ENCODE measurements at regions not wholly inside any gene's neighbourhood (a gene's known extent, or its start where the extent isn't known, plus 50 kb on each side); places are given as distances from the start of the nearest gene placed in this dataset.

DNA sequence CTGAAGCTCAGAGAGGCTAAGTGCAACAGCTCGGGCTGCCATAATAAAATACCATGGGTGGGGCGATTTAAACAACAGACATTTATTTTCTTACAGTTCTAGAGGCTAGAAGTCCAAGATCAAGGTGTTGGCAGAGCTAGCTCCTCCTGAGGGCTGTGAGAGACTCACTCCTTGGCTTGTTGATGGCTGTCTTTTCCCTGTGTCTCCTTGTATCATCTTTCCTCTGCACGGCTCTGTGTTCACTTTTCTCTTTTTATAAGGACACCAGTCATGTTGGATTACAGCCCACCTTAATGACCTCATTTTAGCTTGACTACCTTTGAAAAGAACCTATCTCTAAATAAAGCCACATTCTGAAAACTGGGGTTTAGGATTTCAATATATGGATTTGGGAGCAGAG is 129.7 kb downstream of the RPL22L1 start:
- Histone ChIP-seq H3K4me2 (ENCODE audit: insufficient read depth, low read length) (no peak overlapping the region), H3K27ac (ENCODE audit: extremely low read depth, low read depth, low read length) (no peak overlapping the region), H3K9me3 (replicated peaks; ENCODE audit: control insufficient read depth, insufficient read depth, low read depth, low read length) (no peaks in the 10 kb centered on the region), H3K9ac (ENCODE audit: insufficient read depth in 1 of 2, low read depth in 2 of 2, low read length in 2 of 2) (no peak overlapping the region), H3K4me1 (replicated peaks in 1 of 2; ENCODE audit: control insufficient read depth in 2 of 2, insufficient read depth in 2 of 2, low read length in 2 of 2) (peaks cover 0 to 10% of the 10 kb centered on the region in 2 experiments; a peak in 3 of 5 replicates), H3K4me3 (no peak overlapping the region), H2AFZ (ENCODE audit: low read depth, low read length) (peak overlapping the region; percentile 84), H3K79me2 (ENCODE audit: control insufficient read depth, insufficient read depth, low read length) (no peaks in the 10 kb centered on the region), H3K9me1 (ENCODE audit: control insufficient read depth, insufficient read depth, low read length) (no peaks in the 10 kb centered on the region), H4K20me1 (replicated peaks; ENCODE audit: control insufficient read depth, insufficient read depth, low read length) (no peaks in the 10 kb centered on the region), H3K36me3 (ENCODE audit: control insufficient read depth, insufficient read depth, low read length) (no peaks in the 10 kb centered on the region), H3K27me3 (ENCODE audit: control insufficient read depth in 2 of 2, insufficient read depth in 2 of 2, low read length in 2 of 2) (no peaks in the 10 kb centered on the region)
- DNase-seq (ENCODE audit: extremely low read depth in 1 of 4, low spot score in 3 of 4) (no peak), FAIRE-seq (no peak), ATAC-seq (peak; percentile 40; the same call in 1 of the 3 replicates)
- in situ Hi-C loops (cut with MboI), result no loop called here
- 12% methylated on average over 3 of the region's 3 CpGs for WGBS (ENCODE audit: insufficient coverage, low coverage, missing lambda C conversion rate)
- ChIA-PET CTCF (ENCODE audit: low intra/inter-chr PET ratio) (no interaction called here), POLR2A (interaction anchor here (0.9 to 3.7 kb wide), 3 partner anchors 10 to 27 kb away, joined by 3 to 18 read pairs (median 5); no protein-coding TSS in a partner anchor)
- TF ChIP-seq CXXC5 (CRISPR knock-in tag; IDR thresholded peaks at IDR 0.05), result peak; percentile 20; the same call in 1 of the 2 replicates
- TF ChIP-seq LARP7 (IDR thresholded peaks at IDR 0.05), result no peak
- no peak for TF ChIP-seq POLR3A (IDR thresholded peaks at IDR 0.05; ENCODE audit: borderline replicate concordance, extremely low read depth, insufficient read depth, insufficient read length)
- TF ChIP-seq ZNF696 (CRISPR knock-in tag; conservative IDR thresholded peaks at IDR 0.05), result no peak
- TF ChIP-seq, protein P1, sequence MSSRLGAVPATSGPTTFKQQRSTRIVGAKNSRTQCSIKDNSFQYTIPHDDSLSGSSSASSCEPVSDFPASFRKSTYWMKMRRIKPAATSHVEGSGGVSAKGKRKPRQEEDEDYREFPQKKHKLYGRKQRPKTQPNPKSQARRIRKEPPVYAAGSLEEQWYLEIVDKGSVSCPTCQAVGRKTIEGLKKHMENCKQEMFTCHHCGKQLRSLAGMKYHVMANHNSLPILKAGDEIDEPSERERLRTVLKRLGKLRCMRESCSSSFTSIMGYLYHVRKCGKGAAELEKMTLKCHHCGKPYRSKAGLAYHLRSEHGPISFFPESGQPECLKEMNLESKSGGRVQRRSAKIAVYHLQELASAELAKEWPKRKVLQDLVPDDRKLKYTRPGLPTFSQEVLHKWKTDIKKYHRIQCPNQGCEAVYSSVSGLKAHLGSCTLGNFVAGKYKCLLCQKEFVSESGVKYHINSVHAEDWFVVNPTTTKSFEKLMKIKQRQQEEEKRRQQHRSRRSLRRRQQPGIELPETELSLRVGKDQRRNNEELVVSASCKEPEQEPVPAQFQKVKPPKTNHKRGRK (tag; IDR thresholded peaks at IDR 0.05), result no peak
- no peak for TF ChIP-seq ZNF444 (CRISPR knock-in tag; IDR thresholded peaks at IDR 0.05)
- no TSS peak for BruUV-seq (replicated peaks)
- intact Hi-C loops (cut with micrococcal nuclease), result no loop called here

Measured in K562 (cell line).